ENCODE measurements at regions not wholly inside any gene's neighbourhood (a gene's known extent, or its start where the extent isn't known, plus 50 kb on each side); places are given as distances from the start of the nearest gene placed in this dataset.

DNA sequence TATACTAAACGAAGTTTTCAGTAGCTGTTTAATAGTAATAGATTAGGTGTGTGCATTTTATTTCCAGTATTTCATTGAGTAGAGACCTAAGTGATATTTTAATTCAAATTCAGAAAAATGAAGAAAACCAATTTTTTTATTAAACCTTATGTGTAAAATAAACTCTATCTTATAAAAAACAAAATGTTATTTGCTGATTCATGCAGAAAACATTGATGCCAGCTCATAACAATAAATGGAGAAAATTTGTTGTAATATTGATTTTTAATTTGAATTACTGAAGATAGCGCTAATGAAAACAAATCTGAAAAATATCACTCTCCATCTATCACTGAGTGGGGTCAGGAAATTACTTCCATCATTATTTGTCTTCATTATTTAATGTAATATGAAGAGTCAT, 1177.8 kb upstream of the SEMA6A start:
- H3K4me3 ChIP-seq (ENCODE audit: low read length) = no peak overlapping the region

DNA sequence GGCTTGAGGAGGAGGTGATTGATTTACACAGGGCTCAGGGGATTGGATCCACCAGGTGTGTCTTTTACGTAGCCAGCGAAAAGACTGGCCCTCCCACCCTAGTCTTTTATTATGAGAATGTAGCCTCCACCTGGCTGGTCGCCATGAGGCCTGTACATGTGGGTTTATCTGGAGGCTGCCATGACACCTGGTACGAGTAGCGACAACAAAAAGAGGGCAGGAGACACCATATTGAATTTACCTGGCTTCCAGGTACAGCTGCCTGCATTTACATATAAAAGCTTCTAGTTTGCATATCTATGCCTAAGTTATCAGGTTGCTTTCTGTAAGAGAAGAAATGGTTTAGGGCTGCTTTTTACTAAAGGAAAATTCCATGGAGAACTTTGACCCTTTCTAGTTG, 1173.7 kb upstream of the SEMA6A start:
- Histone ChIP-seq H3K27me3 (ENCODE audit: low read depth, low read length) (no peaks in the 10 kb centered on the region), H4K20me1 (ENCODE audit: insufficient read depth, low read length) (no peaks in the 10 kb centered on the region), H3K9ac (ENCODE audit: low read length) (no peak overlapping the region), H3K79me2 (ENCODE audit: low read length) (no peaks in the 10 kb centered on the region), H3K9me3 (ENCODE audit: insufficient read depth, low read length) (no peaks in the 10 kb centered on the region), H2AFZ (ENCODE audit: low read depth, low read length) (no peak overlapping the region), H3K36me3 (replicated peaks; ENCODE audit: low read depth, low read length) (no peaks in the 10 kb centered on the region), H3K4me1 (ENCODE audit: low read length) (no peaks in the 10 kb centered on the region), H3K4me2 (ENCODE audit: low read length) (no peak overlapping the region), H3K4me3 (ENCODE audit: low read length) (no peak overlapping the region), H3K27ac (ENCODE audit: low read length) (no peak overlapping the region)
- no peak for TF ChIP-seq EZH2phosphoT487 (IDR thresholded peaks at IDR 0.05; ENCODE audit: low read depth)
- TF ChIP-seq, protein P1, sequence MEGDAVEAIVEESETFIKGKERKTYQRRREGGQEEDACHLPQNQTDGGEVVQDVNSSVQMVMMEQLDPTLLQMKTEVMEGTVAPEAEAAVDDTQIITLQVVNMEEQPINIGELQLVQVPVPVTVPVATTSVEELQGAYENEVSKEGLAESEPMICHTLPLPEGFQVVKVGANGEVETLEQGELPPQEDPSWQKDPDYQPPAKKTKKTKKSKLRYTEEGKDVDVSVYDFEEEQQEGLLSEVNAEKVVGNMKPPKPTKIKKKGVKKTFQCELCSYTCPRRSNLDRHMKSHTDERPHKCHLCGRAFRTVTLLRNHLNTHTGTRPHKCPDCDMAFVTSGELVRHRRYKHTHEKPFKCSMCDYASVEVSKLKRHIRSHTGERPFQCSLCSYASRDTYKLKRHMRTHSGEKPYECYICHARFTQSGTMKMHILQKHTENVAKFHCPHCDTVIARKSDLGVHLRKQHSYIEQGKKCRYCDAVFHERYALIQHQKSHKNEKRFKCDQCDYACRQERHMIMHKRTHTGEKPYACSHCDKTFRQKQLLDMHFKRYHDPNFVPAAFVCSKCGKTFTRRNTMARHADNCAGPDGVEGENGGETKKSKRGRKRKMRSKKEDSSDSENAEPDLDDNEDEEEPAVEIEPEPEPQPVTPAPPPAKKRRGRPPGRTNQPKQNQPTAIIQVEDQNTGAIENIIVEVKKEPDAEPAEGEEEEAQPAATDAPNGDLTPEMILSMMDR (IDR thresholded peaks at IDR 0.05; ENCODE audit: low read depth, low read length) = no peak

More for the DNA sequence above, 1177.8 kb upstream of the SEMA6A start:
- Histone ChIP-seq H3K4me2 (ENCODE audit: low read length) (no peak overlapping the region), H3K79me2 (ENCODE audit: low read length) (no peaks in the 10 kb centered on the region), H2AFZ (ENCODE audit: low read depth, low read length) (no peak overlapping the region), H4K20me1 (ENCODE audit: insufficient read depth, low read length) (no peaks in the 10 kb centered on the region), H3K9ac (ENCODE audit: low read length) (no peak overlapping the region), H3K27ac (ENCODE audit: low read length) (no peak overlapping the region), H3K9me3 (ENCODE audit: insufficient read depth, low read length) (no peaks in the 10 kb centered on the region), H3K27me3 (ENCODE audit: low read depth, low read length) (no peaks in the 10 kb centered on the region), H3K4me1 (ENCODE audit: low read length) (no peaks in the 10 kb centered on the region), H3K36me3 (replicated peaks; ENCODE audit: low read depth, low read length) (no peaks in the 10 kb centered on the region)
- no peak for TF ChIP-seq EZH2phosphoT487 (IDR thresholded peaks at IDR 0.05; ENCODE audit: low read depth)
- TF ChIP-seq, protein P1 (IDR thresholded peaks at IDR 0.05; ENCODE audit: low read depth, low read length) = no peak

DNA sequence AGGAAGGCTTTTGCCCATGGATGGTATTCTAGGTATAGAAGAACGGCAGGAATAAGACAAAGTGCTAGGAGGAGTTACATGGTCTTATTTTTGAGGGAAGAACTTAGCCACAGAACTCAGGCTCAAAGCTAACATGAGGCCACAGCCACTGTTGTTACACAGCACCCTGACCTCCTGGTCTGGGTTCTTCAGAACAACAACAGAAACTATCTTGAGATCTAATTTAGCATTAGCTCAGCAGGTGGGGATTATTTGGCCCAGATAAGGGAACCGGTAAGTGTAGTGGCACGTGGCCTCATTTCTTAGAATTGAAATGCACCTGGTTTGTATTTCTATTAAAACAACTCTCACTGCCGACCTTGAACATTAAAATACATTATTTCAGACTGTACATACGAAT, 1168.7 kb upstream of the SEMA6A start:
- H3K9ac ChIP-seq (ENCODE audit: low read length) = no peak overlapping the region
- H3K9me3 ChIP-seq (ENCODE audit: insufficient read depth, low read length) = no peaks in the 10 kb centered on the region
- H3K4me1 ChIP-seq (ENCODE audit: low read length) = peaks cover 26% of the 10 kb centered on the region
- H3K4me3 ChIP-seq (ENCODE audit: low read length) = no peak overlapping the region
- TF ChIP-seq EZH2phosphoT487 (IDR thresholded peaks at IDR 0.05; ENCODE audit: low read depth) = no peak
- TF ChIP-seq, protein P1 (IDR thresholded peaks at IDR 0.05; ENCODE audit: low read depth, low read length) = no peak
- H2AFZ ChIP-seq (ENCODE audit: low read depth, low read length) = no peak overlapping the region
- H3K79me2 ChIP-seq (ENCODE audit: low read length) = no peaks in the 10 kb centered on the region
- no peaks in the 10 kb centered on the region for H4K20me1 ChIP-seq (ENCODE audit: insufficient read depth, low read length)
- H3K27me3 ChIP-seq (ENCODE audit: low read depth, low read length) = no peaks in the 10 kb centered on the region
- no peaks in the 10 kb centered on the region for H3K36me3 ChIP-seq (replicated peaks; ENCODE audit: low read depth, low read length)
- H3K4me2 ChIP-seq (ENCODE audit: low read length) = no peak overlapping the region
- no peak overlapping the region for H3K27ac ChIP-seq (ENCODE audit: low read length)

DNA sequence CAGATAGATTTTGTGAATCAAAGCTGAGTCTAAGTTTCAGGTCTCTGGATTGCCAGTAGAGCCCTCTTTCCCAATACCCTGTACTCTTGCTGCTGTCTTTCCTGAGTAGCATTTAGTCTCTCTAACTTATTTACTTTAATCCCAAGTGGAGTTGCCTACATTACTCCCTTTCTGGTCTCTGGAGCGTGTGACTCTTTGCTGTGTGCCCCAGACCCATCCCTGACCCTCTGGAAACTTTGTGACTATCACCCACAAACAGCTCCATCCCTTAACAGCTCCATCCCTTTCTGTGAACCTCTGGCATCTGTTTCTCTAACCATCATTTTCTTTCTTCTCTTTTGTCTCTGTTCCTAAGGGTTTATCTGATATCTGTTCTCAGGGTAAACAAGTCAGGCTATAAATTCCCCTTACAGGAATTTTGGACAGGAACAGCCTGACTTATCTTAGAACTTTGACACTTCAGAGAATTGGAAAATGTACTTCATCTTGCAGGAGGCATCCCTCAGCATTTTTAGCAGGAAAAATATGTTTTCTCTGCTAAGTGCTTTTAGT, 1167.1 kb upstream of the SEMA6A start:
- H3K9ac ChIP-seq (ENCODE audit: low read length) = no peak overlapping the region
- H4K20me1 ChIP-seq (ENCODE audit: insufficient read depth, low read length) = no peaks in the 10 kb centered on the region
- no peak for TF ChIP-seq EZH2phosphoT487 (IDR thresholded peaks at IDR 0.05; ENCODE audit: low read depth)
- TF ChIP-seq, protein P1 (IDR thresholded peaks at IDR 0.05; ENCODE audit: low read depth, low read length) = no peak
- peaks cover 26% of the 10 kb centered on the region for H3K4me1 ChIP-seq (ENCODE audit: low read length)
- no peaks in the 10 kb centered on the region for H3K27me3 ChIP-seq (ENCODE audit: low read depth, low read length)
- no peaks in the 10 kb centered on the region for H3K36me3 ChIP-seq (replicated peaks; ENCODE audit: low read depth, low read length)
- H3K9me3 ChIP-seq (ENCODE audit: insufficient read depth, low read length) = no peaks in the 10 kb centered on the region
- H3K79me2 ChIP-seq (ENCODE audit: low read length) = no peaks in the 10 kb centered on the region
- H3K4me2 ChIP-seq (ENCODE audit: low read length) = no peak overlapping the region
- H2AFZ ChIP-seq (ENCODE audit: low read depth, low read length) = no peak overlapping the region
- no peak overlapping the region for H3K27ac ChIP-seq (ENCODE audit: low read length)
- no peak overlapping the region for H3K4me3 ChIP-seq (ENCODE audit: low read length)

Data from OCI-LY3 (cell line).